ENCODE measurements at regions not wholly inside any gene's neighbourhood (a gene's known extent, or its start where the extent isn't known, plus 50 kb on each side); places are given as distances from the start of the nearest gene placed in this dataset.

GRCh38 chr13:34011552-34012085 lies 193.7 kb downstream of the RFC3 start:
- no peak for TF ChIP-seq CTCF (IDR thresholded peaks at IDR 0.05; ENCODE audit: unreplicated experiment)
- intact Hi-C loops (cut with micrococcal nuclease): no loop called here
- H3K27me3 Mint-ChIP-seq (ENCODE audit: insufficient read depth, unreplicated experiment): no peaks in the 10 kb centered on the region
- H3K4me1 Mint-ChIP-seq (ENCODE audit: insufficient read depth, unreplicated experiment): peaks cover 6% of the 10 kb centered on the region
- ChIA-PET CTCF (interaction anchor here (0.5 kb wide), 1 partner anchor 213 kb away, joined by 3 read pairs; no protein-coding TSS in a partner anchor), POLR2A (no interaction called here)
- H3K27ac Mint-ChIP-seq (ENCODE audit: low read depth, unreplicated experiment): no peak overlapping the region
- no peaks in the 10 kb centered on the region for H3K36me3 Mint-ChIP-seq (ENCODE audit: insufficient read depth, unreplicated experiment)
- no peaks in the 10 kb centered on the region for H3K9me3 Mint-ChIP-seq (ENCODE audit: unreplicated experiment)
- DNase-seq (ENCODE audit: unreplicated experiment): no peak
- H3K4me3 Mint-ChIP-seq (ENCODE audit: unreplicated experiment): no peak overlapping the region
- no TSS peak for BruUV-seq (replicated peaks)

- intact Hi-C loops (cut with micrococcal nuclease): no loop called here
- no peak for TF ChIP-seq CTCF (IDR thresholded peaks at IDR 0.05; ENCODE audit: unreplicated experiment)
- BruUV-seq (replicated peaks): no TSS peak
- Mint-ChIP-seq H3K4me3 (ENCODE audit: unreplicated experiment) (no peak overlapping the region), H3K9me3 (ENCODE audit: unreplicated experiment) (no peaks in the 10 kb centered on the region), H3K27ac (ENCODE audit: low read depth, unreplicated experiment) (no peak overlapping the region), H3K27me3 (ENCODE audit: insufficient read depth, unreplicated experiment) (no peaks in the 10 kb centered on the region), H3K36me3 (ENCODE audit: insufficient read depth, unreplicated experiment) (no peaks in the 10 kb centered on the region), H3K4me1 (ENCODE audit: insufficient read depth, unreplicated experiment) (peaks cover 10% of the 10 kb centered on the region)
- ChIA-PET POLR2A (no interaction called here), CTCF (interaction anchor here (0.5 kb wide), 1 partner anchor 214 kb away, joined by 3 read pairs; no protein-coding TSS in a partner anchor)
- DNase-seq (ENCODE audit: unreplicated experiment): no peak
Measured at GRCh38 chr13:34012382-34012781, 194.4 kb downstream of the RFC3 start.

- ChIA-PET CTCF (no interaction called here), POLR2A (no interaction called here)
- no peaks in the 10 kb centered on the region for H3K36me3 Mint-ChIP-seq (ENCODE audit: insufficient read depth, unreplicated experiment)
- H3K27me3 Mint-ChIP-seq (ENCODE audit: insufficient read depth, unreplicated experiment): no peaks in the 10 kb centered on the region
- H3K27ac Mint-ChIP-seq (ENCODE audit: low read depth, unreplicated experiment): no peak overlapping the region
- TF ChIP-seq CTCF (IDR thresholded peaks at IDR 0.05; ENCODE audit: unreplicated experiment): no peak
- intact Hi-C loops (cut with micrococcal nuclease): no loop called here
- H3K9me3 Mint-ChIP-seq (ENCODE audit: unreplicated experiment): no peaks in the 10 kb centered on the region
- no peak for DNase-seq (ENCODE audit: unreplicated experiment)
- H3K4me1 Mint-ChIP-seq (ENCODE audit: insufficient read depth, unreplicated experiment): peaks cover 12% of the 10 kb centered on the region
- BruUV-seq (replicated peaks): no TSS peak
- no peak overlapping the region for H3K4me3 Mint-ChIP-seq (ENCODE audit: unreplicated experiment)
Measured at GRCh38 chr13:34013061-34013460, 195.1 kb downstream of the RFC3 start.

GRCh38 chr13:34017231-34017630 lies 199.3 kb downstream of the RFC3 start:
- Mint-ChIP-seq H3K9me3 (ENCODE audit: unreplicated experiment) (peaks cover 11% of the 10 kb centered on the region), H3K27me3 (ENCODE audit: insufficient read depth, unreplicated experiment) (no peaks in the 10 kb centered on the region), H3K36me3 (ENCODE audit: insufficient read depth, unreplicated experiment) (no peaks in the 10 kb centered on the region), H3K4me3 (ENCODE audit: unreplicated experiment) (no peak overlapping the region), H3K4me1 (ENCODE audit: insufficient read depth, unreplicated experiment) (peaks cover 12% of the 10 kb centered on the region), H3K27ac (ENCODE audit: low read depth, unreplicated experiment) (no peak overlapping the region)
- no TSS peak for BruUV-seq (replicated peaks)
- no peak for TF ChIP-seq CTCF (IDR thresholded peaks at IDR 0.05; ENCODE audit: unreplicated experiment)
- ChIA-PET CTCF (interaction anchor here (0.7 to 1.1 kb wide), 2 partner anchors 60 to 91 kb away, joined by 3 to 4 read pairs; no protein-coding TSS in a partner anchor), POLR2A (interaction anchor here (0.7 to 1.9 kb wide), 3 partner anchors 18 to 50 kb away, joined by 4 to 7 read pairs (median 6); no protein-coding TSS in a partner anchor)
- intact Hi-C loops (cut with micrococcal nuclease): no loop called here
- DNase-seq (ENCODE audit: unreplicated experiment): peak; percentile 39

Data from MCF 10A (cell line).